ENCODE measurements at regions not wholly inside any gene's neighbourhood (a gene's known extent, or its start where the extent isn't known, plus 50 kb on each side); places are given as distances from the start of the nearest gene placed in this dataset.

DNA sequence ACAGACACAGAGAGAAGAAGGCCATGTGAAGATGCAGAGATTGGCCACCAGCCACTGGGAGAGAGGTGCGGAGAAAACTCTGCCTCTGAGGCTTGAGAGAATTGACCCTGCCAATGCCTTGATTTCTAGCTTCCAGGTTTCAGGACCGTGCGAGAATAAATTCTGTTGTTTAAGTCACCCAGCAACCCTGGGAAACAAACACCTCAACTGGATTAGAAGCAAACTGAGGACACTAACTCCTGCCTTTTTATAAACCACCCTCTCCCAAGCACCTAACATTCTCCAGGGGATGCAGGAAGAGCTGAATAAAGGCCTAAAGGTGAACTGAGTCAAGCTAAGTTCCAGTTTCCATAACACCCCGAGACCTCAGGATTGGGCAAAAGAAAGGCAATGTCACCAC, 136.1 kb downstream of the ANKRD60 start:
- H3K4me1 ChIP-seq: no peaks in the 10 kb centered on the region
- intact Hi-C loops (cut with DNase I; ENCODE audit: low total_unique reads): no loop called here

DNA sequence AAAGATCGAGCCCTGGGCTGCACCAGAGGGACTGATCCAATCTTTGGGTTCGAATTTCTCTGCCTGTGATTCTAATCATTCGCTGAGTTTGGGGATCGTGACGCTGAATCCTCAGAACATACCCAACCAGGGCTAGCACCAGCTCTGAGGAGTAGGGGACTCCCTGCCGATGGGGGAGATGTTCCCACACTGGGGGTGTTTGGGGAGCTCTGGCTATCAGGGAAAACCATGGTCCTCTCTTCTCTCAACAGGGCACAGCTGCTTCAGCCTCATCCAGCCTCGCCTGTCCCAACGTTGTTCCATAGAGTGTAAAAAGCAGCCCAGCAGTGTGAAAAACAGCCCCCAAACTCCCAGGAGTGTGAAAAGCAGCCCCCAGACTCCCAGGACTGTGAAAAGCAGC, 136.6 kb downstream of the ANKRD60 start:
- no peak overlapping the region for H3K4me3 ChIP-seq
- no peak overlapping the region for H3K27ac ChIP-seq
- DNase-seq (ENCODE audit: low spot score in 2 of 2): no peak
- no peaks in the 10 kb centered on the region for H3K36me3 ChIP-seq
- H3K27me3 ChIP-seq: no peaks in the 10 kb centered on the region
- no peak for TF ChIP-seq POLR2AphosphoS5 (IDR thresholded peaks at IDR 0.05)
- TF ChIP-seq, protein P1, sequence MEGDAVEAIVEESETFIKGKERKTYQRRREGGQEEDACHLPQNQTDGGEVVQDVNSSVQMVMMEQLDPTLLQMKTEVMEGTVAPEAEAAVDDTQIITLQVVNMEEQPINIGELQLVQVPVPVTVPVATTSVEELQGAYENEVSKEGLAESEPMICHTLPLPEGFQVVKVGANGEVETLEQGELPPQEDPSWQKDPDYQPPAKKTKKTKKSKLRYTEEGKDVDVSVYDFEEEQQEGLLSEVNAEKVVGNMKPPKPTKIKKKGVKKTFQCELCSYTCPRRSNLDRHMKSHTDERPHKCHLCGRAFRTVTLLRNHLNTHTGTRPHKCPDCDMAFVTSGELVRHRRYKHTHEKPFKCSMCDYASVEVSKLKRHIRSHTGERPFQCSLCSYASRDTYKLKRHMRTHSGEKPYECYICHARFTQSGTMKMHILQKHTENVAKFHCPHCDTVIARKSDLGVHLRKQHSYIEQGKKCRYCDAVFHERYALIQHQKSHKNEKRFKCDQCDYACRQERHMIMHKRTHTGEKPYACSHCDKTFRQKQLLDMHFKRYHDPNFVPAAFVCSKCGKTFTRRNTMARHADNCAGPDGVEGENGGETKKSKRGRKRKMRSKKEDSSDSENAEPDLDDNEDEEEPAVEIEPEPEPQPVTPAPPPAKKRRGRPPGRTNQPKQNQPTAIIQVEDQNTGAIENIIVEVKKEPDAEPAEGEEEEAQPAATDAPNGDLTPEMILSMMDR (IDR thresholded peaks at IDR 0.05): no peak
- TF ChIP-seq POLR2A (IDR thresholded peaks at IDR 0.05): no peak
- no peaks in the 10 kb centered on the region for H3K4me1 ChIP-seq
- H3K9me3 ChIP-seq: no peaks in the 10 kb centered on the region
- intact Hi-C loops (cut with DNase I; ENCODE audit: low total_unique reads): loop anchor here (1.0 kb wide), 1 partner anchor 19 kb away; no protein-coding TSS in a partner anchor

More for the DNA sequence above, 136.1 kb downstream of the ANKRD60 start:
- H3K9me3 ChIP-seq: no peaks in the 10 kb centered on the region
- H3K36me3 ChIP-seq: no peaks in the 10 kb centered on the region
- no peak overlapping the region for H3K4me3 ChIP-seq
- H3K27ac ChIP-seq: no peak overlapping the region
- TF ChIP-seq POLR2A (IDR thresholded peaks at IDR 0.05) (no peak), POLR2AphosphoS5 (IDR thresholded peaks at IDR 0.05) (no peak)
- TF ChIP-seq, protein P1 (IDR thresholded peaks at IDR 0.05): no peak
- H3K27me3 ChIP-seq: no peaks in the 10 kb centered on the region
- DNase-seq (ENCODE audit: low spot score in 2 of 2): no peak

DNA sequence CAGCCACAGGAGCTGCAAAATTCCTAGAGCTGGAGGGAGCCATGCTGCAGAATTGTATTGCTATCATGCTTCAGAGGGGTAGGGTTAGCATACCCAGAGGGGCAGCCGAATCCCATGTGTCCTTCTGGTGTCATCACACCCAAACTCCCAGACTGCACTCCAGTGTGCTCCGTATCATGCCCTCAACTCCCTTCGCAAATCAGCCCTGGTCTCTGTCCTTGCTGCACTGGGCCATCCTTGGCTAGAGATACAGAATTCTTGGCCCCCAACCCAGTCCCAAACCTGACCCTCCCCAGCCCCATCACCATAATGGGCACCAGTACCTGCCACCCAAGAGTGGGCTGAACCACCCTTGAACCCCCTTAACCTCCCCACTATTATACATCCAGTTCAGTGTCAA, 138.3 kb downstream of the ANKRD60 start:
- no peaks in the 10 kb centered on the region for H3K36me3 ChIP-seq
- no peak overlapping the region for H3K4me3 ChIP-seq
- TF ChIP-seq POLR2A (IDR thresholded peaks at IDR 0.05): no peak
- TF ChIP-seq, protein P1 (IDR thresholded peaks at IDR 0.05): no peak
- no peak for TF ChIP-seq POLR2AphosphoS5 (IDR thresholded peaks at IDR 0.05)
- intact Hi-C loops (cut with DNase I; ENCODE audit: low total_unique reads): no loop called here
- no peaks in the 10 kb centered on the region for H3K4me1 ChIP-seq
- no peaks in the 10 kb centered on the region for H3K9me3 ChIP-seq
- H3K27me3 ChIP-seq: no peaks in the 10 kb centered on the region
- no peak overlapping the region for H3K27ac ChIP-seq
- no peak for DNase-seq (ENCODE audit: low spot score in 2 of 2)

DNA sequence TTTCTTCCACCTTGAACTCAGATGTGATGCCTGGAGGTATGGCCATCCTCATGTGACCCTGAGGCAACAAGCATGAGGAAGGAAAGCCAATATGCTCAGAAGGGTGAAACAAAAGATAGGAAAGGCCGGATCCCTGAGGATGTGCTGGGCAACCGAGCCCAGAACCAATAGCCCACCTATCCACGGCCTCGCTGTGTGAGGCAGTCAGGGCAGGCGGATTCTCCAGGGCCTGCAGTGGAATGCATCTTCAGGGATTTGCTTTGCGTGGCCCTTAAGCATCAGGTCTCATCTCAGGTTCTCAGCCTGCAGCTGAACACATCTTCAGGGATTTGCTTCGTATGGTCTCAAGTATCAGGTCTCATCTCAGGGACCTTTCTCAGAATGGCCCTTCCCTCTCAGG, 139.8 kb downstream of the ANKRD60 start:
- no peak for DNase-seq (ENCODE audit: low spot score in 2 of 2)
- intact Hi-C loops (cut with DNase I; ENCODE audit: low total_unique reads): loop anchor here (10.0 kb wide), 1 partner anchor 424 kb away; no protein-coding TSS in a partner anchor
- H3K36me3 ChIP-seq: no peaks in the 10 kb centered on the region

DNA sequence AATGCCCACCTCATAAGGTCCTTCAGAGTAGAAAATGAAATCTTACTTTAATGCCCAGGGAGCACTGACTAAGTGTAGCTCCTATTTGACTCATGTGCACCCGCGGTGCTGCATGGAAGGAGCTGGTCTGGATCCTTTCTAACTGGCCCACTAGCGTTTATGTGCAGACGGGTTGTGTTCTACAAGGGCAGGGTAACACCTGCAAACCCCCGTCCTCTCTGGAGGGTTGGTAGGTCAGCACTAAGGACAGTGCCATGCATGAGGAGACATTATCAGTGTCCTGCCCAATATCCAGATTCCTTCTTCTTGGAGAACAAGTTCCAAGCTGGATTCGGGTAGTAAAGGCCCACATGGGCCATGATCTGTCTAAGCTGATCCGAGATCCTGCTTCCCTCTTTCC, 140.3 kb downstream of the ANKRD60 start:
- Histone ChIP-seq H3K27ac (no peak overlapping the region), H3K9me3 (no peaks in the 10 kb centered on the region), H3K4me3 (no peak overlapping the region), H3K27me3 (no peaks in the 10 kb centered on the region), H3K36me3 (no peaks in the 10 kb centered on the region), H3K4me1 (no peaks in the 10 kb centered on the region)
- no peak for TF ChIP-seq POLR2AphosphoS5 (IDR thresholded peaks at IDR 0.05)
- no peak for TF ChIP-seq POLR2A (IDR thresholded peaks at IDR 0.05)
- TF ChIP-seq, protein P1 (IDR thresholded peaks at IDR 0.05): no peak
- no peak for DNase-seq (ENCODE audit: low spot score in 2 of 2)
- intact Hi-C loops (cut with DNase I; ENCODE audit: low total_unique reads): loop anchor here (10.0 kb wide), 1 partner anchor 423 kb away; no protein-coding TSS in a partner anchor

More for the DNA sequence above, 139.8 kb downstream of the ANKRD60 start:
- Histone ChIP-seq H3K27me3 (no peaks in the 10 kb centered on the region), H3K4me1 (no peaks in the 10 kb centered on the region), H3K4me3 (no peak overlapping the region), H3K9me3 (no peaks in the 10 kb centered on the region), H3K27ac (no peak overlapping the region)
- TF ChIP-seq, protein P1 (IDR thresholded peaks at IDR 0.05): no peak
- TF ChIP-seq POLR2A (IDR thresholded peaks at IDR 0.05) (no peak), POLR2AphosphoS5 (IDR thresholded peaks at IDR 0.05) (no peak)

All from breast epithelium (tissue), 4 donors.